SK-N-SH (cell line): ENCODE measurements at regions not wholly inside any gene's neighbourhood (a gene's known extent, or its start where the extent isn't known, plus 50 kb on each side); places are given as distances from the start of the nearest gene placed in this dataset.

ENCODE experiments used
- CTCF ChIA-PET: fragments of 300-600, 350-600 bp; formaldehyde crosslinking; extraction: SDS; loops from one replicate; lab custom pipeline; 2021; lab: Yijun Ruan, JAX
- POLR2A ChIA-PET: fragments of 350-600 bp; sonication (Branson Sonifier 250); formaldehyde crosslinking; extraction: SDS; loops from one replicate; lab custom pipeline; 2020; ENCODE audit warnings: antibody characterized with exemption, inconsistent platforms; lab: Yijun Ruan, JAX
- DNase-seq: peaks from one replicate; pipeline ENCODE4 v3.0.0; 2012
- H2AFZ ChIP-seq: fragments of 200-600 bp; sonication (generic); 2 replicates; pipeline ENCODE4 v1.8.1; 2016; ENCODE audit warnings: antibody characterized with exemption, mild to moderate bottlenecking, low read depth
- H3F3A ChIP-seq: fragments of 200-600 bp; sonication (generic); replicated peaks from 2 replicates; pipeline ENCODE3; 2016; ENCODE audit warnings: antibody characterized with exemption, mild to moderate bottlenecking; ENCODE audit not compliant: insufficient read depth
- H3K27ac ChIP-seq, 2 experiments: fragments of 200-500 bp in 1 of 2; fragments of 200-600 bp in 1 of 2; sonication (Bioruptor generic) in 1 of 2; sonication (generic), shearing (Covaris generic) in 1 of 2; 2 replicates each; pipeline versions ENCODE4 v1.5.1 to v1.6.1; 2014 to 2016; ENCODE audit warnings: low read depth in 2 of 2, inconsistent platforms in 1 of 2, low read length in 1 of 2, mild to moderate bottlenecking in 1 of 2, mixed read lengths in 1 of 2
- H3K27me3 ChIP-seq: fragments of 200-600 bp; sonication (generic), shearing (Covaris generic); 2 replicates; pipeline ENCODE4 v1.6.1; 2016; ENCODE audit warnings: mixed run types; ENCODE audit not compliant: insufficient read depth
- H3K36me3 ChIP-seq, 2 experiments: fragments of 200-500 bp in 1 of 2; fragments of 200-600 bp in 1 of 2; sonication (Bioruptor generic) in 1 of 2; sonication (generic) in 1 of 2; replicated peaks in 1 of 2; 2 replicates each; pipeline versions ENCODE3 to v1.5.1; 2014 to 2016; ENCODE audit warnings: low read length in 1 of 2, mild to moderate bottlenecking in 1 of 2; ENCODE audit not compliant: insufficient read depth in 2 of 2, control insufficient read depth in 1 of 2
- H3K4me1 ChIP-seq, 2 experiments: fragments of 200-500 bp in 1 of 2; fragments of 200-600 bp in 1 of 2; sonication (Bioruptor generic) in 1 of 2; sonication (generic), shearing (Covaris generic) in 1 of 2; 2 replicates each; pipeline versions ENCODE4 v1.5.1 to v1.6.1; 2014 to 2016; ENCODE audit warnings: low read depth in 1 of 2, low read length in 1 of 2, mixed run types in 1 of 2; ENCODE audit not compliant: insufficient read depth in 2 of 2, control insufficient read depth in 1 of 2
- H3K4me2 ChIP-seq: fragments of 200-600 bp; sonication (generic), shearing (Covaris generic); 2 replicates; pipeline ENCODE4 v1.6.1; 2017; ENCODE audit warnings: mixed run types
- H3K4me3 ChIP-seq, 2 experiments: fragments of 200-500 bp in 1 of 2; fragments of 200-600 bp in 1 of 2; sonication (Bioruptor generic) in 1 of 2; sonication (generic), shearing (Covaris generic) in 1 of 2; 2 replicates each; pipeline versions ENCODE4 v1.5.1 to v1.8.1; 2014 to 2016; ENCODE audit warnings: low read depth in 2 of 2, inconsistent platforms in 1 of 2, low read length in 1 of 2, mild to moderate bottlenecking in 1 of 2, mixed read lengths in 1 of 2, moderate library complexity in 1 of 2
- H3K79me2 ChIP-seq: fragments of 200-600 bp; sonication (generic); 2 replicates; pipeline ENCODE4 v1.8.1; 2017; ENCODE audit warnings: mild to moderate bottlenecking; ENCODE audit not compliant: insufficient read depth
- H3K9ac ChIP-seq: fragments of 200-600 bp; sonication (generic); 2 replicates; pipeline ENCODE4 v1.6.1; 2017; ENCODE audit warnings: mixed run types
- H3K9me2 ChIP-seq: fragments of 200-600 bp; sonication (generic); 2 replicates; pipeline ENCODE4 v1.6.1; 2017; ENCODE audit warnings: mixed run types
- H3K9me3 ChIP-seq: fragments of 200-600 bp; sonication (generic); 2 replicates; pipeline ENCODE4 v1.6.1; 2017; ENCODE audit warnings: mixed run types, mild to moderate bottlenecking, moderate library complexity
- H4K20me1 ChIP-seq: fragments of 200-600 bp; sonication (generic); 2 replicates; pipeline ENCODE4 v1.6.1; 2017; ENCODE audit warnings: mild to moderate bottlenecking, mixed run types; ENCODE audit not compliant: insufficient read depth
- EZH2phosphoT487 ChIP-seq: fragments of 200-600 bp; sonication (generic); IDR thresholded peaks from 2 replicates; pipeline ENCODE4 v1.6.1; 2017; ENCODE audit warnings: low read depth, mixed run types, mild to moderate bottlenecking, antibody characterized with exemption, moderate library complexity, borderline replicate concordance
- FOXJ3 ChIP-seq: sonication (generic); formaldehyde crosslinking; IDR thresholded peaks from 2 replicates; pipeline ENCODE4 v1.5.1; 2020; ENCODE audit warnings: mild to moderate bottlenecking, missing genetic modification reagents
- FOXM1 ChIP-seq: IDR thresholded peaks from 2 replicates; pipeline ENCODE4 v1.4.0; 2012; ENCODE audit warnings: low read depth, mild to moderate bottlenecking
- GATA2 ChIP-seq: sonication (generic); formaldehyde crosslinking; IDR thresholded peaks from 2 replicates; pipeline ENCODE4 v1.5.0; 2020; ENCODE audit warnings: mild to moderate bottlenecking, missing genetic modification reagents
- MEF2A ChIP-seq: IDR thresholded peaks from 2 replicates; pipeline ENCODE4 v1.4.0; 2012; ENCODE audit warnings: low read depth, borderline replicate concordance
- MXI1 ChIP-seq: IDR thresholded peaks from 2 replicates; pipeline ENCODE4 v1.6.1; 2012; ENCODE audit warnings: mild to moderate bottlenecking, low read depth, low read length, improper control_type of control experiment
- NFIC ChIP-seq: IDR thresholded peaks from 2 replicates; pipeline ENCODE4 v1.4.0; 2012; ENCODE audit warnings: borderline replicate concordance
- POLR2AphosphoS5 ChIP-seq: IDR thresholded peaks from 2 replicates; pipeline ENCODE4 v1.6.1; 2012; ENCODE audit warnings: low read depth, low read length
- RCOR1 ChIP-seq: fragments of 150-350 bp; IDR thresholded peaks from 2 replicates; pipeline ENCODE4 v1.6.1; 2017; ENCODE audit warnings: antibody characterized with exemption, low read length
- SMC3 ChIP-seq: IDR thresholded peaks from 2 replicates; pipeline ENCODE4 v1.6.1; 2012; ENCODE audit warnings: low read depth, low read length, improper control_type of control experiment
- TAF1 ChIP-seq: IDR thresholded peaks from 2 replicates; pipeline ENCODE4 v1.6.1; 2012; ENCODE audit warnings: low read depth, mild to moderate bottlenecking, low read length, moderate library complexity, borderline replicate concordance
- TEAD4 ChIP-seq: IDR thresholded peaks from 2 replicates; pipeline ENCODE4 v1.4.0; 2012; ENCODE audit warnings: mild to moderate bottlenecking, borderline replicate concordance; ENCODE audit not compliant: insufficient read depth
- YY1 ChIP-seq: IDR thresholded peaks from 2 replicates; pipeline ENCODE4 v1.4.0; 2012; ENCODE audit warnings: low read depth, mild to moderate bottlenecking
- WGBS: methylation state at CpG from one replicate; pipeline ENCODE4 v1.1.6; 2017; ENCODE audit warnings: low lambda C conversion rate; 5-methylcytosine and 5-hydroxymethylcytosine counted together
- TF ChIP-seq, protein P1 (sequence below): fragments of 200-600 bp; sonication (generic); IDR thresholded peaks from 2 replicates; pipeline ENCODE4 v1.6.1; 2017; ENCODE audit warnings: antibody characterized with exemption, mild to moderate bottlenecking, moderate library complexity
- TF ChIP-seq, protein P2 (sequence below): fragments of 150-350 bp; IDR thresholded peaks from 2 replicates; pipeline ENCODE4 v1.6.1; 2016; ENCODE audit warnings: mild to moderate bottlenecking, low read depth, low read length
- TF ChIP-seq, protein P3 (sequence below): fragments of 150-350 bp; IDR thresholded peaks from 2 replicates; pipeline ENCODE4 v1.6.1; 2017; ENCODE audit warnings: antibody characterized with exemption, low read length, low read depth, borderline replicate concordance
- TF ChIP-seq, protein P4 (sequence below): IDR thresholded peaks from 2 replicates; pipeline ENCODE4 v1.4.0; 2012; ENCODE audit warnings: low read depth

DNA sequence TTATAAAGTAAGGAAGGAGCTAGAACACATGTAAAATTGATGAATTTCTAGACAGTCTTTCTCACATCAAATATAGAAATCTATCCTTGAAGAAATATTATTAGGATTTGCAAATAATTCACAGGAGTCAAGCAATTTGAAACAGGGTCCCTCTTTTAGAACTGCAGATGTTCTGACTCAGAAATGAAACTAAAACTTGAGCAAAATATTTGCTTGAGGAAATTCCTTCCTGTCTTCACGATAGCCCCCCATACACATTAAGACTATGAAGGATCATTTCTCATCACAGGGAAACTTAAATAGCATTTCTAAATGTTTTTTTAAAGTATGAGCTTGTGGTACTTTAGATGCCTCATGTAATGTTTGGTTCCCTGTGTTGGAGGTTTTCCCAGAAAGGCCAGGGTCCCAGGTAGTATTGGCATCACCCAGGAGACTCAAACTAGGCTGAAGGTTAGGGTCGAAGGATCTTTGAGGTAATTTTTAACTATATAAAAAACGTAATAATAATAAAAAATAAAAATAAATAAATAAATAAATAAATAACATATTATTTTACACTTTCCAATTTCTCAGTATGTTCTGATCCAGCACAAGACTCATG is 144.0 kb upstream of the TBX18 start:
- Histone ChIP-seq H3K9ac (no peak overlapping the region), H3K79me2 (no peaks in the 10 kb centered on the region), H3K4me2 (no peak overlapping the region), H3K36me3 (no peaks in the 10 kb centered on the region), H2AFZ (no peak overlapping the region), H3K4me3 (no peak overlapping the region), H3F3A (no peaks in the 10 kb centered on the region), H3K9me3 (no peaks in the 10 kb centered on the region), H3K9me2 (no peaks in the 10 kb centered on the region), H4K20me1 (no peaks in the 10 kb centered on the region), H3K27ac (no peak overlapping the region), H3K27me3 (no peaks in the 10 kb centered on the region), H3K4me1 (no peaks in the 10 kb centered on the region)
- ChIA-PET CTCF (no interaction called here), POLR2A (no interaction called here)
- no peak for TF ChIP-seq NFIC
- no peak for TF ChIP-seq FOXM1
- no peak for TF ChIP-seq YY1
- no peak for TF ChIP-seq SMC3
- TF ChIP-seq, protein P1, sequence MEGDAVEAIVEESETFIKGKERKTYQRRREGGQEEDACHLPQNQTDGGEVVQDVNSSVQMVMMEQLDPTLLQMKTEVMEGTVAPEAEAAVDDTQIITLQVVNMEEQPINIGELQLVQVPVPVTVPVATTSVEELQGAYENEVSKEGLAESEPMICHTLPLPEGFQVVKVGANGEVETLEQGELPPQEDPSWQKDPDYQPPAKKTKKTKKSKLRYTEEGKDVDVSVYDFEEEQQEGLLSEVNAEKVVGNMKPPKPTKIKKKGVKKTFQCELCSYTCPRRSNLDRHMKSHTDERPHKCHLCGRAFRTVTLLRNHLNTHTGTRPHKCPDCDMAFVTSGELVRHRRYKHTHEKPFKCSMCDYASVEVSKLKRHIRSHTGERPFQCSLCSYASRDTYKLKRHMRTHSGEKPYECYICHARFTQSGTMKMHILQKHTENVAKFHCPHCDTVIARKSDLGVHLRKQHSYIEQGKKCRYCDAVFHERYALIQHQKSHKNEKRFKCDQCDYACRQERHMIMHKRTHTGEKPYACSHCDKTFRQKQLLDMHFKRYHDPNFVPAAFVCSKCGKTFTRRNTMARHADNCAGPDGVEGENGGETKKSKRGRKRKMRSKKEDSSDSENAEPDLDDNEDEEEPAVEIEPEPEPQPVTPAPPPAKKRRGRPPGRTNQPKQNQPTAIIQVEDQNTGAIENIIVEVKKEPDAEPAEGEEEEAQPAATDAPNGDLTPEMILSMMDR = no peak
- TF ChIP-seq FOXJ3 (CRISPR knock-in tag) = no peak
- no peak for TF ChIP-seq RCOR1
- no peak for TF ChIP-seq POLR2AphosphoS5
- DNase-seq = no peak
- under 1% methylated on average over 3 of the region's 3 CpGs for WGBS

DNA sequence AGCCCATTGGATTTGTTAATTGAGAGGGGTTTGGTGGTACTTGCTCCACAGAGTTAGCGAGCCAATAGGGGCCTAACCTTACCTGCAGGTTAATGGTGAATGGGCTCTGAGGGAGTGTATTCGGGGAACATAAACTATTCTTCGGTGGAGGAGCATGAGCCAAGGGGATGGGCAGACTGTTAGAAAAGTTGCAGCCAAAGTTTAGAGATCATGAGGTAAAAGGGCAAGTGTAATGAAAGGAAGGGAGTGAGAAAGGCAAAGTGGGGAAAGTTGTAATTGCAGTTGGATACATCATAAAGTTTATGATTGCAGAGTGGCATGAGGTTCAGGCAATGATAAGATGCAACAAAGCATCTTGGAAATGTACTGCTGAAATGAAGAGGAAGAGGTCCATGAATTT is 142.1 kb upstream of the TBX18 start:
- Histone ChIP-seq H4K20me1 (no peaks in the 10 kb centered on the region), H3F3A (no peaks in the 10 kb centered on the region), H3K79me2 (no peaks in the 10 kb centered on the region), H3K27ac (no peak overlapping the region), H3K27me3 (no peaks in the 10 kb centered on the region; the same call in 1 of the 2 replicates), H3K9ac (no peak overlapping the region), H3K9me3 (no peaks in the 10 kb centered on the region), H3K9me2 (no peaks in the 10 kb centered on the region), H3K36me3 (no peaks in the 10 kb centered on the region), H3K4me1 (no peaks in the 10 kb centered on the region), H2AFZ (no peak overlapping the region), H3K4me2 (no peak overlapping the region), H3K4me3 (no peak overlapping the region)
- ChIA-PET CTCF (no interaction called here), POLR2A (no interaction called here)
- no peak for TF ChIP-seq MEF2A
- TF ChIP-seq EZH2phosphoT487 = no peak
- TF ChIP-seq YY1 = no peak
- TF ChIP-seq, protein P2, sequence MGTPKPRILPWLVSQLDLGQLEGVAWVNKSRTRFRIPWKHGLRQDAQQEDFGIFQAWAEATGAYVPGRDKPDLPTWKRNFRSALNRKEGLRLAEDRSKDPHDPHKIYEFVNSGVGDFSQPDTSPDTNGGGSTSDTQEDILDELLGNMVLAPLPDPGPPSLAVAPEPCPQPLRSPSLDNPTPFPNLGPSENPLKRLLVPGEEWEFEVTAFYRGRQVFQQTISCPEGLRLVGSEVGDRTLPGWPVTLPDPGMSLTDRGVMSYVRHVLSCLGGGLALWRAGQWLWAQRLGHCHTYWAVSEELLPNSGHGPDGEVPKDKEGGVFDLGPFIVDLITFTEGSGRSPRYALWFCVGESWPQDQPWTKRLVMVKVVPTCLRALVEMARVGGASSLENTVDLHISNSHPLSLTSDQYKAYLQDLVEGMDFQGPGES = no peak
- no peak for TF ChIP-seq TAF1
- TF ChIP-seq TEAD4 = no peak
- TF ChIP-seq GATA2 = no peak
- no peak for TF ChIP-seq MXI1
- TF ChIP-seq, protein P3, sequence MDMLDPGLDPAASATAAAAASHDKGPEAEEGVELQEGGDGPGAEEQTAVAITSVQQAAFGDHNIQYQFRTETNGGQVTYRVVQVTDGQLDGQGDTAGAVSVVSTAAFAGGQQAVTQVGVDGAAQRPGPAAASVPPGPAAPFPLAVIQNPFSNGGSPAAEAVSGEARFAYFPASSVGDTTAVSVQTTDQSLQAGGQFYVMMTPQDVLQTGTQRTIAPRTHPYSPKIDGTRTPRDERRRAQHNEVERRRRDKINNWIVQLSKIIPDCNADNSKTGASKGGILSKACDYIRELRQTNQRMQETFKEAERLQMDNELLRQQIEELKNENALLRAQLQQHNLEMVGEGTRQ = no peak
- TF ChIP-seq, protein P1 = no peak
- TF ChIP-seq, protein P4, sequence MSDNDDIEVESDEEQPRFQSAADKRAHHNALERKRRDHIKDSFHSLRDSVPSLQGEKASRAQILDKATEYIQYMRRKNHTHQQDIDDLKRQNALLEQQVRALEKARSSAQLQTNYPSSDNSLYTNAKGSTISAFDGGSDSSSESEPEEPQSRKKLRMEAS = no peak
- 12% methylated on average over 3 of the region's 3 CpGs for WGBS
- no peak for DNase-seq
